SU-DHL-6 (cell line): ENCODE measurements at regions not wholly inside any gene's neighbourhood (a gene's known extent, or its start where the extent isn't known, plus 50 kb on each side); places are given as distances from the start of the nearest gene placed in this dataset.

Experiments used
- EZH2phosphoT487 ChIP-seq: fragments of 200-600 bp; sonication (generic), shearing (Covaris generic); conservative IDR thresholded peaks from 2 replicates; pipeline ENCODE4 v1.6.1; 2018; ENCODE audit warnings: mild to moderate bottlenecking, antibody characterized with exemption, low read length, moderate library complexity, mixed read lengths
- TF ChIP-seq, protein P1 (sequence below): fragments of 200-600 bp; sonication (generic); IDR thresholded peaks from one replicate; pipeline ENCODE4 v1.5.1; 2017; ENCODE audit warnings: antibody characterized with exemption, mild to moderate bottlenecking, low read length, moderate library complexity; ENCODE audit not compliant: insufficient read depth, poor library complexity, severe bottlenecking

DNA sequence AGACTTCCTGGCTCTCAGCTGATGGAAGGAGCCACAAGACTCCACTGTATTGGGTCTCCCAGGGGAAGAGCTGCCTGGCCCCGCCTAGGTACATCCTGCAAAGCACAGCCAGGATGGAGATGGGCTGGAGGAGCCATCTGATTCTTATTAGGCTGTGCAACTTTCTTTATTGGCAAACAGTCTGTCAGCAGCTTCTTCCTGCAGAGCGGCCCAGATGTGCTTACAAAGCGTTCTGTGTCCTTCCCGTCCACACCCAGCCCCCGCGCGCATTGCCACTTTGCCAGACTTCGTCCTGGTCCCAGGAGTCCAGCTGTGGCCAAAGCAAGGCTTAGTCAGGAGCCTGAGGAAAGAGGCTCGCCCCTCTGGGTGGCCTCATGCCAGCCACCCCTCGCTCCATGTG, 409.3 kb downstream of the ZNF536 start:
- TF ChIP-seq, protein P1, sequence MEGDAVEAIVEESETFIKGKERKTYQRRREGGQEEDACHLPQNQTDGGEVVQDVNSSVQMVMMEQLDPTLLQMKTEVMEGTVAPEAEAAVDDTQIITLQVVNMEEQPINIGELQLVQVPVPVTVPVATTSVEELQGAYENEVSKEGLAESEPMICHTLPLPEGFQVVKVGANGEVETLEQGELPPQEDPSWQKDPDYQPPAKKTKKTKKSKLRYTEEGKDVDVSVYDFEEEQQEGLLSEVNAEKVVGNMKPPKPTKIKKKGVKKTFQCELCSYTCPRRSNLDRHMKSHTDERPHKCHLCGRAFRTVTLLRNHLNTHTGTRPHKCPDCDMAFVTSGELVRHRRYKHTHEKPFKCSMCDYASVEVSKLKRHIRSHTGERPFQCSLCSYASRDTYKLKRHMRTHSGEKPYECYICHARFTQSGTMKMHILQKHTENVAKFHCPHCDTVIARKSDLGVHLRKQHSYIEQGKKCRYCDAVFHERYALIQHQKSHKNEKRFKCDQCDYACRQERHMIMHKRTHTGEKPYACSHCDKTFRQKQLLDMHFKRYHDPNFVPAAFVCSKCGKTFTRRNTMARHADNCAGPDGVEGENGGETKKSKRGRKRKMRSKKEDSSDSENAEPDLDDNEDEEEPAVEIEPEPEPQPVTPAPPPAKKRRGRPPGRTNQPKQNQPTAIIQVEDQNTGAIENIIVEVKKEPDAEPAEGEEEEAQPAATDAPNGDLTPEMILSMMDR = no peak
- TF ChIP-seq EZH2phosphoT487 = no peak
